IPS DF 19.7 (cell line): ENCODE measurements at regions not wholly inside any gene's neighbourhood (a gene's known extent, or its start where the extent isn't known, plus 50 kb on each side); places are given as distances from the start of the nearest gene placed in this dataset.
A peak's percentile ranks its signal among the peaks of the same experiment; 100 is the strongest.

Experiments used
- DNase-seq: peaks from one replicate; pipeline ENCODE4 v3.0.0-alpha.2; 2013; ENCODE audit warnings: low read depth, low spot score

GRCh38 chr5:90193185-90193822, 216.3 kb downstream of the CETN3 start:
- DNase-seq: no peak

GRCh38 chr5:90191352-90192045, 218.1 kb downstream of the CETN3 start:
- no peak for DNase-seq

GRCh38 chr5:90185897-90186468, 223.6 kb downstream of the CETN3 start:
- DNase-seq: no peak

- no peak for DNase-seq
Measured at GRCh38 chr5:90184764-90185163, 224.8 kb downstream of the CETN3 start.

- DNase-seq: no peak
Measured at GRCh38 chr5:90182726-90183125, 226.8 kb downstream of the CETN3 start.

- DNase-seq: no peak
Measured at GRCh38 chr5:90174236-90174635, 235.3 kb downstream of the CETN3 start.

DNA sequence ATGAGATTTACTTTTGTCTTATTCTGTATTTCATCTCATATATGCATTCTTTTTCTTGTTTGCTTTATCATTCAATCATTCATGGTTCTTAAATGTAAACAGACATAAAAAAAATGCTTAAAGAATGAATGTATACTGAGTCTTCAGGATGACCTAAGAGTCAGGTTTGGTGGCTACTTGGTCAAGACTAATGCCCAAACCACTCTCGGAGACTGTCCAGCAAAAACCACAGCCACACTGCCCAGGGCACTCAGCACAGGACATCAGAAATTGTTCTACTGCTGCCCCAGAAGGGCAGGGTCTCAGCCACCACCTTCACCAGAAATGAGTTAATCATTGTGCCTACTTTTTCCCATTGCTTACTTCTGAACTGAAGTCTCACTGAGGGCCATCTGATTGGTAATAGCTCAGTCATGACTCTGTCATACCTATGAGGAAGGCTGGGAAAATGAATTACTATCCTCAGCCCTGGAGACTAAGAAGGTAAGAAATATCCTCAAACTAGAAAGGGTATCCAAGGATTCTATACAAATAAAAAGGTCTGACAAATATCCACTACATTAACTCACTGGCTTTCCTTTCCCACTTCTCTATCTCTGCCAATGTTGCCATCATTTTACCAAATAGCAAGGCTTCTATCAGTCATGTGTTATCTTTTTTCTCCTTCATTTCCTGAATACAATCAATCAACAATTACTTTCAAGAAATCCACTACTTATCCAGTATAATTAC, 236.1 kb downstream of the CETN3 start:
- DNase-seq: no peak

GRCh38 chr5:90171466-90171865, 238.1 kb downstream of the CETN3 start:
- DNase-seq: no peak

DNA sequence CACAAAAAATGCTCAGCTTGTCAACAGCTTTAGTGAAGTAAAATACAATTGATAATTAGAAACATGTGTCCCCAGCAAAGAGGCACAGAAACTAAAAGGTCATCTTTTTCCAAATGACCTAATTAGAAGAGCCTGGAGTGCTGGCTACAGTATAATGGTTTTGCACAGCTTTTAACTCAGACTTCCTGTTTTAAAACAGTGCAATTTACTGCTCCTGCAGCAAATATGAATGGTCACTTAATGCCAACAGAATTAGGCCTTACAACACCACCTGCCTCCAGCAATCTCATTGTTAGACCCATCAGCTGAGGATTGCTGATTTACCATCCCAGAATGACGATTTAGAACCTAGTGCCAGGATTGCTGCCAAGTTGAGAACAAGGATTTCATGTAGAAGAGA, 239.3 kb downstream of the CETN3 start:
- no peak for DNase-seq

GRCh38 chr5:90169078-90169477, 240.5 kb downstream of the CETN3 start:
- no peak for DNase-seq

DNA sequence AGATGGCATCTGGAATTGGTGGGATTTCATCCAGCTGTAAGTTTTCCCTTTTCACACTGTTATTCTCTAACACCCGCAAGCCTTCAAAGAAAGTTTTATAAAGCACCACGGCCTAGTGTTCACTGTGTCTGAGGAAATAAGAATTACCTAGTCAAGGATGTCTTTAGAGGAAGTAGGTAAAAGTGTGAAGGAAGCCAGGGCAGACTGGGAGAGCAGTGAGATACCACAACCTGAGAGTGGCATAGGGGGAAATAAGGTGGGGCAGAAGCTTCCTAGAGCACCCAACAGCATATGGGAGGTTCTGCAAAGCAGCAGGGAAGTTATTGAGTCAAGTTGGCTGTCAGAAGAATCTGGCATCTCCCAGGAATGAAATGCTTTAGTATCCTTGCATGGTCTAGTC, 241.2 kb downstream of the CETN3 start:
- no peak for DNase-seq

GRCh38 chr5:90166816-90167215, 242.7 kb downstream of the CETN3 start:
- DNase-seq: no peak

DNA sequence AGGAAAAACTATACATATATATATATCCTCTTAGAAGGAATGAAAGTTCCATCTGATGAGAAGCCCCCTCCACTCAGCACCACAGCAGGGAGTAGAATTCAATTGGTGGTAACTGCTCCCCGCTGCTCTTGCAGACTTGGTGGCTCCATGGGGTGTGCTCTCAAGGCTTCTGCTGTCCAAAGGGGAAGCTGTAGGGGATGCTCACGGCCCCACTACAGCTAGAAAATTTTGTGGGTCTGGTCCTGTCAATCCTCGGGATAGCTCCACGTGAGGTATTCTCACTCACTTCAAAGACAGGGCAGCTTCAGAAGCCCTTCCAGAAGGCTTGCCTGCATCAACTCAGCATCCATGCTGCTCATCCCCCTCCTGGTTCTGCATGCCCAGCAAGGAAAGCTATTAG, 247.2 kb downstream of the CETN3 start:
- DNase-seq: no peak

DNA sequence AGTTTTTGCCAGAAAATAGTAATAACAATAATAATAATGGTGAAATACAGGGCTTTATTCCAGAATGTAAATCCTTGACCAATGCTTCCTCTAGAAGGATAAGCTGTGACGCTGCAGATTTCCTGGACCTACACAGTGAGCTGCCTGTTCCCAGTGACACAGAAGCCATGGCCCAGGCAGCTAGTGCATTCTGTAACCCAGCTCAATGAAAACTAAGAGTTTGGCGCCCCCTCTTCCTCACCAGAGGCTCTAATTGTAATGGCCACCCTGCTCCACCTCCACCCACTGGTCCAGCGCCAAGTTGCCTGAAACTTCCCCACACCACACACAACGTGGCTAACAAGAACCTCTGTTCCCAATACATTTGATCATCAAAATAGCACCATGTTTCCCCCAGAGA, 248.1 kb downstream of the CETN3 start:
- DNase-seq: peak; percentile 23

- DNase-seq: no peak
Measured at GRCh38 chr5:90158131-90158530, 251.4 kb downstream of the CETN3 start.

GRCh38 chr5:90153031-90153430, 256.5 kb downstream of the CETN3 start:
- DNase-seq: no peak

DNA sequence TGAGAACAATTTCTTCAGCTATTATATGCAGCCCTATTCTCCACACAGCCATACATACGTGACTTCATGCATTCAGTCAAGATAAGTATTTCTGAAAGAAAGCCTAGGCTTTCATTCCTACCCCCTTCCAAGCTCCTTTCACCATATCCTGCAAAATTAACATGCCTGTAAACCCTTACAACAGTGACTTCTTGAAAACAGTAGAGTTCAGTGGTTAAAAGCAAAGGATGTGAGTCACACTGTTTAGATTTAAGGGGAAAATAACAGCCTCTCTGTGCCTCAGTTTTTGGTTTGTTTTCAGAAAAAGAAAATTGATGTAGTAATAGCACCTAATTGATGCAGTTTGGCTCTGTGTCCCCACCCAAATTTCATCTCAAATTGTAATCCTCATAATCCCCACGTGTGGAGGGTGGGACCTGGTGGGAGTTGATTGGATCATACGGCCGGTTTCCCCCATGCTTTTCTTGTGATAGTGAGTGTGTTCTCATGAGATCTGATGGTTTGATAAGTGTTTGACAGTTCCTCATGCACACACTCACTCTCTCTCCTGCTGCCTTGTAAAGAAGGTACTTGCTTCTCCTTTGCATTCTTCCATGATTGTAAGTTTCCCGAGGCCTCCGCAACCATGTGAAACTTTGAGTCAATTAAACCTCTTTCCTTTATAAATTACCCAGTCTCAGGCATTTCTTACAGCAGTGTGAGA, 264.8 kb downstream of the CETN3 start:
- no peak for DNase-seq

DNA sequence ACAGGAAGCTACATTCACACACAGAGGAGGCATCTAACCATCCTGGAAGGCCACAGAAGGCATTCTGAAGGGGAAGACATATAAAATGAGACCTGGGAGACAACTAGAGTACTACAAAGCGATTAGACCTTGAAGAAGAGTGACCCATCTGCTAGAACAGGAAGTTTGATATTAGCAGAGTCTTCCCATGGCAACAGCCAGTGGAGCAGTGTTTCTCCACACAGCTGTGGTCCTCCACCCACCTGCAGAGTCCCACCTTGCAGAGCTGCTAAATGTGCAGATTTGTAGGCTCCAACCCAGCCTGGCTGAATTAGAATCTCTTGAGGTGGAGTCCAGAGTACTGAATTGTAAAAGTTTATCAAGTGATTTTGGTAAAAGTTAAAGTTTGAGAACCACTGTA, 267.0 kb downstream of the CETN3 start:
- DNase-seq: no peak

DNA sequence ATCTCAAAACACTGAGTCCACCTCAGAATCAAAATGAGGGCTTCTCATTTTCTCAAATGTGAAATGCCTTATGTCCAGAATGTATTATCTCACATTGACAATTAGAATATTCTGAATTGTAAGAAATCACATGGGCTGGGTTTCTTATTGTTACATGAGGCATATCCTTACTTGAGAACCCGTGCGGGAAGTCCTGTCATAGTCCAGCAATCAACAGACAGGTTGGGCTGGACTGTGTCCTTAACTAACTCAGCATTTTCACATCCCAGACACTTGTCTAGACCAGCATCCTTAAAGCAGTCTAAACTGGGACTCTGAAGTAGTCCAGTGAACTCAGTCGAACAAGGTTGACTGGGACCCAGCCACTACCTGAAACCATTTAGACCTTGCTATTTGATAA, 267.6 kb downstream of the CETN3 start:
- DNase-seq: no peak

DNA sequence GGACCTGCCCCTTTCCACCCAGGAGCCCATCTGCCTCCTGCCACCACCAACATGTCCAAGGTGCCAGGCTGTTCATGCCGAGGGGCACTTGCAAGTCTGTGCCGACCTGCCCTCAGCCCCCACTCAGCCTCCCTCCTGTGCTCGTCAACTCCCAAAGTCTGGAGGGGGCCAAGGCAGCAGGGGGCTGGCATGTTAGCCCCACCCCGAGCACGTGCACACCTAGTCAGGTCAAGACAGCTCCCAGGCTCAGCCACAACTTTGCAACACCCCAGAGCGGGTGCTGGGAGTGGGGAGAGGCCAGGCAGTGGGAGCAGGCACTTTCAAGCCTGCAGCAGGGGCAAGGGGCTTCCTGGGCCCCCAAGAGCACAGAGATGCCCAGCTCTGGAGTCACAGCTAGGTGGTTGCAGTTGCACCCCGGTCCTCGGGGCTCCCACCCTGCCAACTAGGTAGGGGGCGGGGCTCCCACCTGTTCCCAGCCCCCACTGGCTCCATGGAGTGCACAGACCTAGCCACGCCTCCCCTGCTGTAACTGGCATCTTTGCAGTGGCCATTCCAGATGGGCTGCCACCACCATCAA, 272.5 kb downstream of the CETN3 start:
- DNase-seq: no peak

GRCh38 chr5:90135779-90136378, 273.7 kb downstream of the CETN3 start:
- DNase-seq: no peak
